Heart left ventricle (tissue), 13 donors: ENCODE measurements at regions not wholly inside any gene's neighbourhood (a gene's known extent, or its start where the extent isn't known, plus 50 kb on each side); places are given as distances from the start of the nearest gene placed in this dataset.

Experiments
- CTCF ChIP-seq, 12 donors: fragments of 200-600 bp; sonication (generic) in 4 of 12; IDR thresholded peaks; one replicate each; pipeline versions ENCODE4 v1.5.0 to v1.8.0; 2018 to 2022; ENCODE audit warnings: antibody characterized with exemption in 12 of 12, mild to moderate bottlenecking in 5 of 12
- POLR2A ChIP-seq, 2 donors: fragments of 450-650 bp; IDR thresholded peaks; one replicate each; pipeline ENCODE4 v1.6.1; 2017; ENCODE audit warnings: antibody characterized with exemption in 2 of 2, mild to moderate bottlenecking in 2 of 2, moderate library complexity in 2 of 2
- donor health status: ischemic (EF 13 %, LVEDD 7.1; RV severe dilation, severe dysfunction).
- donor health status: DM: no; HTN: yes; CAD: no.
- donor health status: DM: no; HTN: no; CAD: no.
- donor health status: ischemic (EF 25% LVEDD 6.9; RV normal size, moderate dysfunction).
- donor health status: ischemic (EF 25% LVEDD 5.7; RV mildly dilated, moderate dysfunction).
- donor health status: ischemic (EF 35%, LVEDD 5.7; RV mildly dilated, moderate dysfunction).
- donor health status: nonischemic (EF 11% LVEDD 7.7; RV severe dilation, severe dysfunction).
- donor health status: DM: yes; HTN: yes; CAD: no.
- donor health status: PGD.
- donor health status: ischemic (EF 29% LVEDD 5.4; RV normal size, mild dysfunction).
- donor health status: nonischemic (EF 23%, LVEDD 6.1; RV moderate dilation, normal function).

- no peak for TF ChIP-seq CTCF (IDR thresholded peaks at IDR 0.05)
- TF ChIP-seq POLR2A (IDR thresholded peaks at IDR 0.05): no peak
Measured at GRCh38 chr17:28261219-28261618, 57.8 kb upstream of the TMEM97 start.
